HEK293 (cell line): ENCODE measurements at regions not wholly inside any gene's neighbourhood (a gene's known extent, or its start where the extent isn't known, plus 50 kb on each side); places are given as distances from the start of the nearest gene placed in this dataset.

ENCODE experiments used
- MZF1 ChIP-seq: fragments of 450-650 bp; formaldehyde crosslinking; IDR thresholded peaks from 2 replicates; pipeline ENCODE4 v1.5.1; 2017; ENCODE audit warnings: missing biosample characterization, missing genetic modification characterization, borderline replicate concordance
- RBAK ChIP-seq: fragments of 450-650 bp; formaldehyde crosslinking; IDR thresholded peaks from 2 replicates; pipeline ENCODE4 v1.5.1; 2016; ENCODE audit warnings: missing biosample characterization, missing genetic modification characterization
- ZNF157 ChIP-seq: fragments of 450-650 bp; formaldehyde crosslinking; IDR thresholded peaks from 2 replicates; pipeline ENCODE4 v1.5.1; 2016; ENCODE audit warnings: missing biosample characterization, missing genetic modification characterization
- ZNF174 ChIP-seq: fragments of 450-650 bp; formaldehyde crosslinking; IDR thresholded peaks from 2 replicates; pipeline ENCODE4 v1.5.0; 2017; ENCODE audit warnings: missing biosample characterization, mild to moderate bottlenecking, missing genetic modification characterization
- ZNF266 ChIP-seq: fragments of 450-650 bp; formaldehyde crosslinking; IDR thresholded peaks from 2 replicates; pipeline ENCODE4 v1.5.1; 2016; ENCODE audit warnings: missing biosample characterization, missing genetic modification characterization, low read depth
- ZNF404 ChIP-seq: fragments of 450-650 bp; formaldehyde crosslinking; IDR thresholded peaks from 2 replicates; pipeline ENCODE4 v1.5.1; 2017; ENCODE audit warnings: missing biosample characterization, missing genetic modification characterization
- ZNF571 ChIP-seq: fragments of 450-650 bp; formaldehyde crosslinking; IDR thresholded peaks from 2 replicates; pipeline ENCODE4 v1.5.0; 2017; ENCODE audit warnings: missing biosample characterization, missing genetic modification characterization
- ZNF585B ChIP-seq: fragments of 450-650 bp; formaldehyde crosslinking; IDR thresholded peaks from 2 replicates; pipeline ENCODE4 v1.5.1; 2016; ENCODE audit warnings: missing biosample characterization, missing genetic modification characterization
- TF ChIP-seq, protein P1 (sequence below): fragments of 450-650 bp; formaldehyde crosslinking; IDR thresholded peaks from 2 replicates; pipeline ENCODE4 v1.5.1; 2016; ENCODE audit warnings: missing biosample characterization, missing genetic modification characterization
- TF ChIP-seq, protein P2 (sequence below): fragments of 450-650 bp; formaldehyde crosslinking; IDR thresholded peaks from 2 replicates; pipeline ENCODE4 v1.5.1; 2016; ENCODE audit warnings: missing biosample characterization, missing genetic modification characterization, low read depth

GRCh38 chr16:62652441-62653120, 616.3 kb upstream of the CDH8 start:
- TF ChIP-seq ZNF266: no peak
- no peak for TF ChIP-seq ZNF157 (tag by site-specific recombination)
- TF ChIP-seq MZF1: no peak
- TF ChIP-seq, protein P1, sequence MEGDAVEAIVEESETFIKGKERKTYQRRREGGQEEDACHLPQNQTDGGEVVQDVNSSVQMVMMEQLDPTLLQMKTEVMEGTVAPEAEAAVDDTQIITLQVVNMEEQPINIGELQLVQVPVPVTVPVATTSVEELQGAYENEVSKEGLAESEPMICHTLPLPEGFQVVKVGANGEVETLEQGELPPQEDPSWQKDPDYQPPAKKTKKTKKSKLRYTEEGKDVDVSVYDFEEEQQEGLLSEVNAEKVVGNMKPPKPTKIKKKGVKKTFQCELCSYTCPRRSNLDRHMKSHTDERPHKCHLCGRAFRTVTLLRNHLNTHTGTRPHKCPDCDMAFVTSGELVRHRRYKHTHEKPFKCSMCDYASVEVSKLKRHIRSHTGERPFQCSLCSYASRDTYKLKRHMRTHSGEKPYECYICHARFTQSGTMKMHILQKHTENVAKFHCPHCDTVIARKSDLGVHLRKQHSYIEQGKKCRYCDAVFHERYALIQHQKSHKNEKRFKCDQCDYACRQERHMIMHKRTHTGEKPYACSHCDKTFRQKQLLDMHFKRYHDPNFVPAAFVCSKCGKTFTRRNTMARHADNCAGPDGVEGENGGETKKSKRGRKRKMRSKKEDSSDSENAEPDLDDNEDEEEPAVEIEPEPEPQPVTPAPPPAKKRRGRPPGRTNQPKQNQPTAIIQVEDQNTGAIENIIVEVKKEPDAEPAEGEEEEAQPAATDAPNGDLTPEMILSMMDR (tag by site-specific recombination): no peak
- TF ChIP-seq ZNF404 (tag by site-specific recombination): no peak
- no peak for TF ChIP-seq RBAK (tag by site-specific recombination)
- TF ChIP-seq ZNF174 (tag by site-specific recombination): no peak
- TF ChIP-seq ZNF585B (tag by site-specific recombination): no peak
- TF ChIP-seq, protein P2, sequence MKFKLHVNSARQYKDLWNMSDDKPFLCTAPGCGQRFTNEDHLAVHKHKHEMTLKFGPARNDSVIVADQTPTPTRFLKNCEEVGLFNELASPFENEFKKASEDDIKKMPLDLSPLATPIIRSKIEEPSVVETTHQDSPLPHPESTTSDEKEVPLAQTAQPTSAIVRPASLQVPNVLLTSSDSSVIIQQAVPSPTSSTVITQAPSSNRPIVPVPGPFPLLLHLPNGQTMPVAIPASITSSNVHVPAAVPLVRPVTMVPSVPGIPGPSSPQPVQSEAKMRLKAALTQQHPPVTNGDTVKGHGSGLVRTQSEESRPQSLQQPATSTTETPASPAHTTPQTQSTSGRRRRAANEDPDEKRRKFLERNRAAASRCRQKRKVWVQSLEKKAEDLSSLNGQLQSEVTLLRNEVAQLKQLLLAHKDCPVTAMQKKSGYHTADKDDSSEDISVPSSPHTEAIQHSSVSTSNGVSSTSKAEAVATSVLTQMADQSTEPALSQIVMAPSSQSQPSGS (tag by site-specific recombination): no peak
- TF ChIP-seq ZNF571 (tag by site-specific recombination): no peak
